Testis (tissue), 2 donors: ENCODE measurements at regions not wholly inside any gene's neighbourhood (a gene's known extent, or its start where the extent isn't known, plus 50 kb on each side); places are given as distances from the start of the nearest gene placed in this dataset.

Source experiments
- POLR2A ChIP-seq: fragments of 450-650 bp; IDR thresholded peaks from one replicate; pipeline ENCODE4 v1.6.1; 2017; ENCODE audit warnings: antibody characterized with exemption, mild to moderate bottlenecking, moderate library complexity
- TF ChIP-seq, protein P1 (sequence below), 3 experiments: fragments of 450-650 bp in 2 of 3; fragments of 200-600 bp in 1 of 3; sonication (generic) in 1 of 3; IDR thresholded peaks; one replicate each; pipeline ENCODE4 v1.5.1; 2016 to 2019; ENCODE audit warnings: antibody characterized with exemption in 3 of 3, mild to moderate bottlenecking in 2 of 3, moderate library complexity in 1 of 3

DNA sequence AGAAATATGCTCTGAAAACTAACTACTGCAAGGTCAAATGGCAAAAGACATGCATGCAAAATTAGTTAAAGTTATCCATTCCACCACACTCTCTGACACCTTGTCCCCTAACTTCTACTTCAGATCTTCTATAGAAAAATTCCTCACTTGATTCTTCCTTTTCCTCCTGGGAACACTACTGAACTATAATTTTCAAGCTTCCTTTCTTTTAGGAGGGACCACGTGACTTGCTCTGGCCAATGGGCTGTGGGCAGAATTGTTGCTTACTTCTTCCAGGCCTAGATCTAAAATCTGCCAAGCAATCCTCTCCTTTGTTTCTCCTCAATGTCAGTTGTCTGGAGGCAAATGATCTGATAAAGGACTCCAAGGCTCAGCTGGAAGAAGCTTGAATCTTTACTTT, 441.0 kb downstream of the CDK5RAP2 start:
- TF ChIP-seq, protein P1, sequence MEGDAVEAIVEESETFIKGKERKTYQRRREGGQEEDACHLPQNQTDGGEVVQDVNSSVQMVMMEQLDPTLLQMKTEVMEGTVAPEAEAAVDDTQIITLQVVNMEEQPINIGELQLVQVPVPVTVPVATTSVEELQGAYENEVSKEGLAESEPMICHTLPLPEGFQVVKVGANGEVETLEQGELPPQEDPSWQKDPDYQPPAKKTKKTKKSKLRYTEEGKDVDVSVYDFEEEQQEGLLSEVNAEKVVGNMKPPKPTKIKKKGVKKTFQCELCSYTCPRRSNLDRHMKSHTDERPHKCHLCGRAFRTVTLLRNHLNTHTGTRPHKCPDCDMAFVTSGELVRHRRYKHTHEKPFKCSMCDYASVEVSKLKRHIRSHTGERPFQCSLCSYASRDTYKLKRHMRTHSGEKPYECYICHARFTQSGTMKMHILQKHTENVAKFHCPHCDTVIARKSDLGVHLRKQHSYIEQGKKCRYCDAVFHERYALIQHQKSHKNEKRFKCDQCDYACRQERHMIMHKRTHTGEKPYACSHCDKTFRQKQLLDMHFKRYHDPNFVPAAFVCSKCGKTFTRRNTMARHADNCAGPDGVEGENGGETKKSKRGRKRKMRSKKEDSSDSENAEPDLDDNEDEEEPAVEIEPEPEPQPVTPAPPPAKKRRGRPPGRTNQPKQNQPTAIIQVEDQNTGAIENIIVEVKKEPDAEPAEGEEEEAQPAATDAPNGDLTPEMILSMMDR (IDR thresholded peaks at IDR 0.05): no peak
- no peak for TF ChIP-seq POLR2A
